Activated gamma-delta T cell (primary cell): ENCODE measurements at regions not wholly inside any gene's neighbourhood (a gene's known extent, or its start where the extent isn't known, plus 50 kb on each side); places are given as distances from the start of the nearest gene placed in this dataset.

Source experiments
- DNase-seq: peaks from one replicate; lab custom pipeline; 2025; lab: John Stamatoyannopoulos, UW

GRCh38 chr2:60097298-60097697, 456.2 kb downstream of the BCL11A start:
- DNase-seq = no peak

- DNase-seq = no peak
These were observed 456.9 kb downstream of the BCL11A start for GRCh38 chr2:60096556-60096955.

- DNase-seq = no peak
These were observed 457.6 kb downstream of the BCL11A start for GRCh38 chr2:60095903-60096302.

- DNase-seq = no peak
These were observed 458.1 kb downstream of the BCL11A start for GRCh38 chr2:60095202-60095815.

- no peak for DNase-seq
These were observed 459.0 kb downstream of the BCL11A start for GRCh38 chr2:60094450-60094929.

- DNase-seq = no peak
These were observed 460.7 kb downstream of the BCL11A start for GRCh38 chr2:60092781-60093180.

- no peak for DNase-seq
These were observed 461.6 kb downstream of the BCL11A start for GRCh38 chr2:60091894-60092293.

- DNase-seq = no peak
These were observed 462.2 kb downstream of the BCL11A start for GRCh38 chr2:60091266-60091665.

- no peak for DNase-seq
These were observed 473.9 kb downstream of the BCL11A start for GRCh38 chr2:60079562-60079961.

- DNase-seq = no peak
These were observed 478.4 kb downstream of the BCL11A start for GRCh38 chr2:60075048-60075447.

GRCh38 chr2:60073201-60073600, 480.3 kb downstream of the BCL11A start:
- DNase-seq = no peak

- no peak for DNase-seq
These were observed 480.8 kb downstream of the BCL11A start for GRCh38 chr2:60072609-60073008.

- DNase-seq = no peak
These were observed 482.0 kb downstream of the BCL11A start for GRCh38 chr2:60071490-60071831.

GRCh38 chr2:60070736-60071489, 482.5 kb downstream of the BCL11A start:
- DNase-seq = no peak

GRCh38 chr2:60070196-60070595, 483.3 kb downstream of the BCL11A start:
- DNase-seq = no peak

GRCh38 chr2:60068755-60069154, 484.7 kb downstream of the BCL11A start:
- no peak for DNase-seq

- DNase-seq = no peak
These were observed 486.4 kb downstream of the BCL11A start for GRCh38 chr2:60067006-60067405.

GRCh38 chr2:60066096-60066839, 487.2 kb downstream of the BCL11A start:
- no peak for DNase-seq

GRCh38 chr2:60064687-60065389, 488.6 kb downstream of the BCL11A start:
- no peak for DNase-seq

GRCh38 chr2:60058781-60059180, 494.7 kb downstream of the BCL11A start:
- no peak for DNase-seq

GRCh38 chr2:60054571-60055340, 498.7 kb downstream of the BCL11A start:
- no peak for DNase-seq

GRCh38 chr2:60053791-60054190, 499.7 kb downstream of the BCL11A start:
- no peak for DNase-seq
